Right lobe of liver (tissue), 4 donors: ENCODE measurements at regions not wholly inside any gene's neighbourhood (a gene's known extent, or its start where the extent isn't known, plus 50 kb on each side); places are given as distances from the start of the nearest gene placed in this dataset.

Experiments
- POLR2A ChIP-seq: fragments of 450-650 bp; IDR thresholded peaks from one replicate; pipeline ENCODE4 v1.6.1; 2017; ENCODE audit warnings: antibody characterized with exemption, mild to moderate bottlenecking
- TF ChIP-seq, protein P1 (sequence below), 4 donors: fragments of 200-600 bp in 3 of 4; fragments of 450-650 bp in 1 of 4; IDR thresholded peaks; one replicate each; pipeline versions ENCODE4 v1.5.1 to v1.8.0; 2016 to 2022; ENCODE audit warnings: antibody characterized with exemption in 4 of 4, mild to moderate bottlenecking in 2 of 4
- donor health status: DM: no; HTN: no; CAD: no.
- donor health status: DM: no; HTN: no; CAD: no.
- donor health status: DM: no; HTN: yes; CAD: no.

GRCh38 chr10:107901076-107901475 is 736.6 kb upstream of the SORCS1 start:
- no peak for TF ChIP-seq POLR2A
- TF ChIP-seq, protein P1, sequence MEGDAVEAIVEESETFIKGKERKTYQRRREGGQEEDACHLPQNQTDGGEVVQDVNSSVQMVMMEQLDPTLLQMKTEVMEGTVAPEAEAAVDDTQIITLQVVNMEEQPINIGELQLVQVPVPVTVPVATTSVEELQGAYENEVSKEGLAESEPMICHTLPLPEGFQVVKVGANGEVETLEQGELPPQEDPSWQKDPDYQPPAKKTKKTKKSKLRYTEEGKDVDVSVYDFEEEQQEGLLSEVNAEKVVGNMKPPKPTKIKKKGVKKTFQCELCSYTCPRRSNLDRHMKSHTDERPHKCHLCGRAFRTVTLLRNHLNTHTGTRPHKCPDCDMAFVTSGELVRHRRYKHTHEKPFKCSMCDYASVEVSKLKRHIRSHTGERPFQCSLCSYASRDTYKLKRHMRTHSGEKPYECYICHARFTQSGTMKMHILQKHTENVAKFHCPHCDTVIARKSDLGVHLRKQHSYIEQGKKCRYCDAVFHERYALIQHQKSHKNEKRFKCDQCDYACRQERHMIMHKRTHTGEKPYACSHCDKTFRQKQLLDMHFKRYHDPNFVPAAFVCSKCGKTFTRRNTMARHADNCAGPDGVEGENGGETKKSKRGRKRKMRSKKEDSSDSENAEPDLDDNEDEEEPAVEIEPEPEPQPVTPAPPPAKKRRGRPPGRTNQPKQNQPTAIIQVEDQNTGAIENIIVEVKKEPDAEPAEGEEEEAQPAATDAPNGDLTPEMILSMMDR (IDR thresholded peaks at IDR 0.05), result no peak
